Hepatocyte (in vitro differentiated cells): ENCODE measurements at regions not wholly inside any gene's neighbourhood (a gene's known extent, or its start where the extent isn't known, plus 50 kb on each side); places are given as distances from the start of the nearest gene placed in this dataset.

Experiments used
- DNase-seq: peaks from one replicate; pipeline ENCODE4 v3.0.0-alpha.2; 2016; ENCODE audit warnings: low spot score
- H2AFZ ChIP-seq: fragments of 200-600 bp; sonication (generic); 2 replicates; pipeline ENCODE4 v1.6.0; 2016; ENCODE audit warnings: antibody characterized with exemption, mild to moderate bottlenecking
- H3K27ac ChIP-seq: fragments of 200-600 bp; sonication (generic); 2 replicates; pipeline ENCODE4 v1.5.1; 2016; ENCODE audit warnings: mild to moderate bottlenecking
- H3K27me3 ChIP-seq: fragments of 200-600 bp; sonication (generic); 2 replicates; pipeline ENCODE4 v1.6.1; 2016
- H3K36me3 ChIP-seq: fragments of 200-600 bp; sonication (generic); replicated peaks from 2 replicates; pipeline ENCODE4 v1.5.1; 2016; ENCODE audit warnings: low read depth; ENCODE audit not compliant: insufficient read depth
- H3K4me1 ChIP-seq: fragments of 200-600 bp; sonication (generic); 2 replicates; pipeline ENCODE4 v1.5.1; 2016; ENCODE audit warnings: mild to moderate bottlenecking, moderate library complexity; ENCODE audit not compliant: insufficient read depth
- H3K4me2 ChIP-seq: fragments of 200-600 bp; sonication (generic); 2 replicates; pipeline ENCODE4 v1.6.0; 2016
- H3K4me3 ChIP-seq: fragments of 200-600 bp; sonication (generic); 2 replicates; pipeline ENCODE4 v1.5.1; 2016; ENCODE audit warnings: mild to moderate bottlenecking
- H3K79me2 ChIP-seq: fragments of 200-600 bp; sonication (generic); 2 replicates; pipeline ENCODE4 v1.6.0; 2017; ENCODE audit warnings: mild to moderate bottlenecking
- H3K9me2 ChIP-seq: fragments of 200-600 bp; sonication (generic); replicated peaks from 2 replicates; pipeline ENCODE4 v1.6.0; 2017; ENCODE audit warnings: mild to moderate bottlenecking; ENCODE audit not compliant: insufficient read depth
- H3K9me3 ChIP-seq: fragments of 200-600 bp; sonication (generic); 2 replicates; pipeline ENCODE4 v1.5.1; 2016; ENCODE audit warnings: low read depth, mild to moderate bottlenecking
- H4K20me1 ChIP-seq: fragments of 200-600 bp; sonication (generic); 2 replicates; pipeline ENCODE4 v1.6.0; 2016; ENCODE audit warnings: mild to moderate bottlenecking; ENCODE audit not compliant: insufficient read depth, poor library complexity, severe bottlenecking
- EZH2 ChIP-seq: fragments of 200-600 bp; sonication (generic); IDR thresholded peaks from 2 replicates; pipeline ENCODE4 v1.6.1; 2016; ENCODE audit warnings: antibody characterized with exemption, mild to moderate bottlenecking, borderline replicate concordance
- EZH2phosphoT487 ChIP-seq: fragments of 200-600 bp; sonication (generic); IDR thresholded peaks from one replicate; pipeline ENCODE4 v1.6.1; 2018; ENCODE audit warnings: antibody characterized with exemption, mild to moderate bottlenecking, low read depth, moderate library complexity; ENCODE audit not compliant: unreplicated experiment, severe bottlenecking
- WGBS: methylation state at CpG from one replicate; pipeline ENCODE4 v1.1.6; 2016; ENCODE audit warnings: low lambda C conversion rate; ENCODE audit errors: missing lambda C conversion rate; 5-methylcytosine and 5-hydroxymethylcytosine counted together
- TF ChIP-seq, protein P1 (sequence below): fragments of 200-600 bp; sonication (generic); IDR thresholded peaks from 2 replicates; pipeline ENCODE4 v1.5.1; 2016; ENCODE audit warnings: antibody characterized with exemption, mild to moderate bottlenecking; ENCODE audit not compliant: poor library complexity

DNA sequence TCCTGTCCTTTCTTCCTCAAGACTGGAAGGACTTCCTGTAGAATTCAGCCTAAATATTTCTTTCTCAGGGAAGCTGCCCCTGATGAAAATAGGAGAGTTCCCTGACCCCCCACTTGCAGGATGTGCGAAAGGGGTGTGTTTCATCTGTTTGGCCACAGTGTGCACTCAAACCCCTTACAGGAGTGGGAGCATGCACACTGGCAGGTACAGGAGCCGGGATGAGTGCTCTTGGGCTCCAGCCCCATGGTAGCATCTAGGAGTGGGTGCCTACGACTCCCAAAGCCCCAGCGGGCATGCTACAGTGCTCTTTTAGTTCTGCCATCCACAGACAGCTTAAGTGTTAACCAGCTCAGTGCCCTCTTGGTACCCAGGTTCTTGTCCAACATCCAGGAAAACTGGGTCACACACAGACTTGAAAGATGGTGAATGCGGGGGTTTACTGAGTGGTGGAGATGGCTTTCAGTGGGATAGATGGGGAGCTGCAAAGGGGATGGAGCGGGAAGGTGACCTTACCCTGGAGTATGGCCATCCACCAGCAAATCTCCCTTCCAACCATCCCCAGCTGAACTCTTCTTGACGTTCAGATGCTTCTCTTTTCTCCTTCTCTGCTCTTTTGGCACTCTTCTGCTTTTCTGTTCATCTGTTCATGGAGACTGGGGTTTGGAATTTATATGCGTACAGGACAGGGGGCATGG lies 295.0 kb upstream of the NCKAP5 start:
- Histone ChIP-seq H3K9me2 (no peaks in the 10 kb centered on the region), H2AFZ (no peak overlapping the region), H3K4me2 (no peak overlapping the region), H3K9me3 (no peaks in the 10 kb centered on the region), H3K27ac (no peak overlapping the region), H3K4me1 (no peaks in the 10 kb centered on the region), H3K4me3 (no peak overlapping the region), H3K79me2 (no peaks in the 10 kb centered on the region), H3K36me3 (no peaks in the 10 kb centered on the region), H3K27me3 (no peaks in the 10 kb centered on the region), H4K20me1 (no peaks in the 10 kb centered on the region)
- no peak for DNase-seq
- TF ChIP-seq EZH2phosphoT487 (no peak), EZH2 (no peak)
- TF ChIP-seq, protein P1, sequence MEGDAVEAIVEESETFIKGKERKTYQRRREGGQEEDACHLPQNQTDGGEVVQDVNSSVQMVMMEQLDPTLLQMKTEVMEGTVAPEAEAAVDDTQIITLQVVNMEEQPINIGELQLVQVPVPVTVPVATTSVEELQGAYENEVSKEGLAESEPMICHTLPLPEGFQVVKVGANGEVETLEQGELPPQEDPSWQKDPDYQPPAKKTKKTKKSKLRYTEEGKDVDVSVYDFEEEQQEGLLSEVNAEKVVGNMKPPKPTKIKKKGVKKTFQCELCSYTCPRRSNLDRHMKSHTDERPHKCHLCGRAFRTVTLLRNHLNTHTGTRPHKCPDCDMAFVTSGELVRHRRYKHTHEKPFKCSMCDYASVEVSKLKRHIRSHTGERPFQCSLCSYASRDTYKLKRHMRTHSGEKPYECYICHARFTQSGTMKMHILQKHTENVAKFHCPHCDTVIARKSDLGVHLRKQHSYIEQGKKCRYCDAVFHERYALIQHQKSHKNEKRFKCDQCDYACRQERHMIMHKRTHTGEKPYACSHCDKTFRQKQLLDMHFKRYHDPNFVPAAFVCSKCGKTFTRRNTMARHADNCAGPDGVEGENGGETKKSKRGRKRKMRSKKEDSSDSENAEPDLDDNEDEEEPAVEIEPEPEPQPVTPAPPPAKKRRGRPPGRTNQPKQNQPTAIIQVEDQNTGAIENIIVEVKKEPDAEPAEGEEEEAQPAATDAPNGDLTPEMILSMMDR: no peak
- WGBS: 94% methylated on average over 8 of the region's 8 CpGs

DNA sequence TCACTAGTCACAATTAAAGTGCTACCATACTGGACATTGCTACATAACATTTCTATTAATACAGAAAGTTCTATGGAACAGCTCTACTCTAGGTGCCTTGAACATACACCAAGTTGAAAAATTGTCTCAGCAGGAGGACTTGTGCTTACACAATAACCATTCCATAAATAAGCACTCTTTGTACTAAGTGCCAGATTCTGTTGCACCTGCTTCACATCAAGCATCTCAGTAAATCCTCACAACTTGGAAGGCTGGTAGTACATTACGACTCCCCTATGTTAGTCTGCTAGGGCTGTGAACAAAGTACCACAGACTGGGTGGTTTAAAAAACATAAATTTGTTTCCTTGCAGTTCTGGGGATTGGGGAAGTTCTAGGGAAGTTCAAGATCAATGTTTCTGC lies 296.9 kb upstream of the NCKAP5 start:
- no peaks in the 10 kb centered on the region for H3K36me3 ChIP-seq
- H2AFZ ChIP-seq: no peak overlapping the region
- no peaks in the 10 kb centered on the region for H3K4me1 ChIP-seq
- no peaks in the 10 kb centered on the region for H3K27me3 ChIP-seq
- no peak overlapping the region for H3K4me3 ChIP-seq
- no peak for TF ChIP-seq EZH2
- no peak for TF ChIP-seq EZH2phosphoT487
- TF ChIP-seq, protein P1: no peak
- no peaks in the 10 kb centered on the region for H3K9me2 ChIP-seq
- no peak overlapping the region for H3K4me2 ChIP-seq
- no peak overlapping the region for H3K27ac ChIP-seq
- H4K20me1 ChIP-seq: no peaks in the 10 kb centered on the region
- H3K79me2 ChIP-seq: no peaks in the 10 kb centered on the region
- H3K9me3 ChIP-seq: no peaks in the 10 kb centered on the region
- WGBS: 88% methylated on average over 1 of the region's 1 CpG
- DNase-seq: no peak

DNA sequence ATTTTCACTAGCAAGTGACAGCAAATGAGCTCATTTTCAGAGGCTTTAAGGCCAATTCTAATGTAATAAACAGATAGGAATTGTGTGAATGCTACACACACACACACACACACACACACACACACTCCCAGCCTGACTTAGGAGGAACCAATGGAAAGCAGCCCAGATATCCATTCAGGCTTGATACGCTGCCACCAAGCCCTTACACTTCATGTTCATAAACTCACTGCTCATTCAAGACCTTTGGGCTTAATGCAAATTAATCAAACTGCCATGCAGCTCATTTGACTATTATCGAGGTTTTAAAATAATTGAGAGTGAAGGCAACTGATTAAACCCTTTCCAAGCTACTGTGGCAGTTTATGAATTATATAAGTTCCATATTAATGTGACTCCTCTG lies 298.9 kb upstream of the NCKAP5 start:
- Histone ChIP-seq H3K36me3 (no peaks in the 10 kb centered on the region), H3K27ac (no peak overlapping the region), H3K9me2 (no peaks in the 10 kb centered on the region), H3K4me3 (no peak overlapping the region), H3K79me2 (no peaks in the 10 kb centered on the region), H3K27me3 (no peaks in the 10 kb centered on the region), H3K4me2 (no peak overlapping the region), H3K4me1 (no peaks in the 10 kb centered on the region), H4K20me1 (no peaks in the 10 kb centered on the region), H2AFZ (no peak overlapping the region), H3K9me3 (no peaks in the 10 kb centered on the region)
- TF ChIP-seq EZH2phosphoT487 (no peak), EZH2 (no peak)
- TF ChIP-seq, protein P1: no peak
- WGBS: 93% methylated on average over 2 of the region's 2 CpGs
- DNase-seq: no peak
